Caco-2 (cell line): ENCODE measurements at regions not wholly inside any gene's neighbourhood (a gene's known extent, or its start where the extent isn't known, plus 50 kb on each side); places are given as distances from the start of the nearest gene placed in this dataset.

Source experiments
- BruUV-seq: library from RNA; stranded (reverse); fragments of 400-500 nt; replicated peaks from 2 replicates; lab custom pipeline; 2021; lab: Mats Ljungman, UMichigan
- CTCF ChIA-PET: fragments of 300-600 bp; sonication (Branson Sonifier 250); formaldehyde crosslinking; loops from one replicate; lab custom pipeline; 2022; ENCODE audit warnings: antibody characterized with exemption; lab: Charles Lee
- POLR2A ChIA-PET: fragments of 300-600 bp; sonication (Branson Sonifier 250); formaldehyde crosslinking; loops from one replicate; lab custom pipeline; 2022; ENCODE audit warnings: antibody characterized with exemption; lab: Charles Lee
- DNase-seq, 2 experiments: peaks; one replicate each; pipeline versions ENCODE4 v3.0.0 to v3.0.0-alpha.2; 2020 to 2022
- H3K27me3 ChIP-seq: replicated peaks from 2 replicates; pipeline ENCODE4 v1.6.0; 2011; ENCODE audit warnings: low read length; ENCODE audit not compliant: control insufficient read depth, insufficient read depth
- H3K36me3 ChIP-seq: 2 replicates; pipeline ENCODE4 v1.5.1; 2011; ENCODE audit warnings: low read length; ENCODE audit not compliant: control insufficient read depth, insufficient read depth
- H3K4me1 ChIP-seq: fragments of 250-450 bp; sonication (Bioruptor Pico); 2 replicates; pipeline ENCODE4 v1.5.1; 2020; ENCODE audit warnings: mild to moderate bottlenecking
- H3K4me3 ChIP-seq: 2 replicates; pipeline ENCODE4 v1.5.1; 2011; ENCODE audit warnings: low read depth, mild to moderate bottlenecking, control low read depth, low read length
- H3K9me3 ChIP-seq: fragments of 250-450 bp; sonication (Bioruptor Pico); 2 replicates; pipeline ENCODE4 v1.5.1; 2020; ENCODE audit warnings: mild to moderate bottlenecking, moderate library complexity
- H3K27ac Mint-ChIP-seq: one replicate; pipeline ENCODE4 v1.8.0; 2022; ENCODE audit warnings: mixed read lengths; ENCODE audit not compliant: unreplicated experiment
- H3K27me3 Mint-ChIP-seq: one replicate; pipeline ENCODE4 v1.8.0; 2022; ENCODE audit warnings: mixed read lengths; ENCODE audit not compliant: insufficient read depth, unreplicated experiment
- H3K36me3 Mint-ChIP-seq: one replicate; pipeline ENCODE4 v1.8.0; 2022; ENCODE audit warnings: mild to moderate bottlenecking, mixed read lengths; ENCODE audit not compliant: insufficient read depth, unreplicated experiment
- H3K4me1 Mint-ChIP-seq: one replicate; pipeline ENCODE4 v1.8.0; 2022; ENCODE audit warnings: low read depth, mixed read lengths; ENCODE audit not compliant: unreplicated experiment
- H3K4me3 Mint-ChIP-seq: one replicate; pipeline ENCODE4 v1.8.0; 2022; ENCODE audit warnings: mild to moderate bottlenecking, moderate library complexity, mixed read lengths; ENCODE audit not compliant: unreplicated experiment
- H3K9me3 Mint-ChIP-seq: one replicate; pipeline ENCODE4 v1.8.0; 2022; ENCODE audit warnings: mixed read lengths; ENCODE audit not compliant: unreplicated experiment
- intact Hi-C: fragments of 100-400 bp; cut with micrococcal nuclease; formaldehyde crosslinking; loops from one replicate; pipeline ENCODE4 v1.10.0; 2022; ENCODE audit not compliant: unreplicated experiment
- TF ChIP-seq, protein P1 (sequence below), 2 experiments: fragments of 200-600 bp in 1 of 2; IDR thresholded peaks; 1 replicate in 1 of 2; 2 replicates in 1 of 2; pipeline versions ENCODE4 v1.5.1 to v1.8.0; 2011 to 2022; ENCODE audit warnings: antibody characterized with exemption in 1 of 2, control low read depth in 1 of 2, inconsistent platforms in 1 of 2, low read depth in 1 of 2, low read length in 1 of 2, mild to moderate bottlenecking in 1 of 2, moderate library complexity in 1 of 2; ENCODE audit not compliant: insufficient read depth in 1 of 2, severe bottlenecking in 1 of 2, unreplicated experiment in 1 of 2

DNA sequence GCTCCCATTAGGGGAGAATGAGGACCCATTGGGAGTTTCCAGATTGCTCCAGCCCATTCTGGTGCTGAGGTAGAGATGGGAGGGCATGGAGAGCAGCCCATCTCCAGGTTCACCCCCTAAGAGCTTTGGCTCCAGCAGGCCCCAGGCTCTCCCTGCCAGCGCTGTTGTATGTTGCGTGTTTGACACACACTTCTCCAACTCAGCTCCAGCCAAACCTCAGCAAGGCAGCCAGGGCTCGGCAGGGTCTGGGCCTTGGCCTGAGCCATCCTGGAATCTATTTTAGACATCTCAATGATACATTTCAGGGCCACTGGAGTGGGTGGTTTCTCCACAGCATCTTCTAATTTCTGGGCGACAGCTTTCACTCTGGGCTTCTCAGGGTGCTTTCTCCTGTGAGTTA lies 117.0 kb downstream of the NAV1 start:
- Mint-ChIP-seq H3K27ac (no peak overlapping the region), H3K36me3 (no peaks in the 10 kb centered on the region), H3K4me1 (no peaks in the 10 kb centered on the region), H3K4me3 (no peak overlapping the region), H3K9me3 (no peaks in the 10 kb centered on the region), H3K27me3 (peaks cover 25% of the 10 kb centered on the region)
- Histone ChIP-seq H3K4me3 (no peak overlapping the region), H3K4me1 (no peaks in the 10 kb centered on the region), H3K27me3 (peaks cover 3% of the 10 kb centered on the region), H3K9me3 (no peaks in the 10 kb centered on the region), H3K36me3 (no peaks in the 10 kb centered on the region)
- DNase-seq: no peak
- ChIA-PET CTCF (interaction anchor here (0.6 kb wide), 2 partner anchors 53 to 484 kb away, joined by 3 read pairs; no protein-coding TSS in a partner anchor), POLR2A (no interaction called here)
- no TSS peak for BruUV-seq
- TF ChIP-seq, protein P1, sequence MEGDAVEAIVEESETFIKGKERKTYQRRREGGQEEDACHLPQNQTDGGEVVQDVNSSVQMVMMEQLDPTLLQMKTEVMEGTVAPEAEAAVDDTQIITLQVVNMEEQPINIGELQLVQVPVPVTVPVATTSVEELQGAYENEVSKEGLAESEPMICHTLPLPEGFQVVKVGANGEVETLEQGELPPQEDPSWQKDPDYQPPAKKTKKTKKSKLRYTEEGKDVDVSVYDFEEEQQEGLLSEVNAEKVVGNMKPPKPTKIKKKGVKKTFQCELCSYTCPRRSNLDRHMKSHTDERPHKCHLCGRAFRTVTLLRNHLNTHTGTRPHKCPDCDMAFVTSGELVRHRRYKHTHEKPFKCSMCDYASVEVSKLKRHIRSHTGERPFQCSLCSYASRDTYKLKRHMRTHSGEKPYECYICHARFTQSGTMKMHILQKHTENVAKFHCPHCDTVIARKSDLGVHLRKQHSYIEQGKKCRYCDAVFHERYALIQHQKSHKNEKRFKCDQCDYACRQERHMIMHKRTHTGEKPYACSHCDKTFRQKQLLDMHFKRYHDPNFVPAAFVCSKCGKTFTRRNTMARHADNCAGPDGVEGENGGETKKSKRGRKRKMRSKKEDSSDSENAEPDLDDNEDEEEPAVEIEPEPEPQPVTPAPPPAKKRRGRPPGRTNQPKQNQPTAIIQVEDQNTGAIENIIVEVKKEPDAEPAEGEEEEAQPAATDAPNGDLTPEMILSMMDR (IDR thresholded peaks at IDR 0.05; ENCODE audit: insufficient read depth in 1 of 2, low read depth in 1 of 2, low read length in 1 of 2, severe bottlenecking in 1 of 2, unreplicated experiment in 1 of 2): no peak
- intact Hi-C loops: no loop called here

DNA sequence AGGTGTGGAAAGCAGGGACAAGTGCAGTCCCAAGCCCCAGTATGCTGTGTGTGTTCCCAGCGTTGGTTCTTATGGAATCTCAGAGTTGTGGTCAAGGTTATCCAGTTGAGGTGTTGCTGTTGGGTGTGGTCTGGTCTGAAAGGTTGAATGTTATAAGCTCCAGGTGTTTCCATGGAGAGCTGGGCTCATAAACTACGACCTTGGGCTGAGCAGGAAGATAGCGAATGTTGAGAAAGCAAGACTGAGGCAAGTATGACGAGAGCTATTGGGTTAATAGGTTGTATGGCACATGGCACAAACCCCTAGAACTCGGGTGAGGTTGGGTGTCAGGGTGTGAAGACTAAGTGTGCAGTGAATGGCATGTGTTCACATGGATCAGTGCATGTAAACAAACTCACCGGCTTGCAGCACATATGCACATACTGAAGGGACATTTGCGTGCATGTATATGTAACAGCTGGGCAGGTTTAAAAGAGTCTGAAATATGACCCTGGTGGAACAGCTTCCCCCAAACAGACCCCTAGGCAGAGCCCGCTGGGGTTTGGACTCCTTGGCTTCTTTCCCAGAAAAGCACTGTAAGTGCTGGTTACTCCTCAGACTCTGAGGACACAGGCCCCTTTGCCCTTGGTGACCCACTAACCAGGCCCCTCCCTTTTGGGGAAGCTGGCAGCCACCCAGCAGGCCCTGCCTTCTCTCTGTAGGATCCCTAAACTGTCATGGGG lies 117.5 kb downstream of the NAV1 start:
- CTCF ChIA-PET: interaction anchor here (0.6 kb wide), 1 partner anchor 485 kb away, joined by 3 read pairs; no protein-coding TSS in a partner anchor
- Histone ChIP-seq H3K4me1 (no peaks in the 10 kb centered on the region), H3K27me3 (no peaks in the 10 kb centered on the region), H3K4me3 (no peak overlapping the region), H3K9me3 (no peaks in the 10 kb centered on the region), H3K36me3 (no peaks in the 10 kb centered on the region)
- intact Hi-C loops: no loop called here
- DNase-seq: no peak
- Mint-ChIP-seq H3K4me1 (no peaks in the 10 kb centered on the region), H3K27me3 (peaks cover 26% of the 10 kb centered on the region), H3K27ac (no peak overlapping the region), H3K9me3 (no peaks in the 10 kb centered on the region), H3K36me3 (no peaks in the 10 kb centered on the region), H3K4me3 (no peak overlapping the region)
- POLR2A ChIA-PET: no interaction called here
- TF ChIP-seq, protein P1 (IDR thresholded peaks at IDR 0.05; ENCODE audit: insufficient read depth in 1 of 2, low read depth in 1 of 2, low read length in 1 of 2, severe bottlenecking in 1 of 2, unreplicated experiment in 1 of 2): no peak
- BruUV-seq: no TSS peak

DNA sequence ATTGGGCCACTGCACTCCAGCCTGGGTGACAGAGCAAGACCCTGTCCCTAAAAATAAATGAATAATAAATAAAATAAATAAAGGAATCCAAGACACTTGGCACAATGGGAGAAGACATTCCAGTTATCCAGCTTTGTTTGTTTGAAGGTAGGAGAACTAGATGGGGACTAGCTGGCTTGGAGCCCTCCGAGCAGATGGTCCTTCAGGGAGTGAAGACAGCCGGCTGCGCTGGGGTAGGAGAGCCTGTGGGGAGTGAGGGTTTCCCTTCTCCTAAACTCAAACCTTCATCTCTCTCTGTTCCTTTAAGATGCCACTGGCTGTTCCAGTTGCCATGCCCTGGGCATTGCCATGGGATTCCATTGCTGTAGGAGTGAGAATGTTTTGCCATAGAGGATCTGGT lies 120.6 kb downstream of the NAV1 start:
- no peaks in the 10 kb centered on the region for H3K9me3 ChIP-seq
- H3K4me3 ChIP-seq: no peak overlapping the region
- intact Hi-C loops: no loop called here
- TF ChIP-seq, protein P1 (IDR thresholded peaks at IDR 0.05; ENCODE audit: insufficient read depth in 1 of 2, low read depth in 1 of 2, low read length in 1 of 2, severe bottlenecking in 1 of 2, unreplicated experiment in 1 of 2): no peak
- no peaks in the 10 kb centered on the region for H3K4me1 ChIP-seq
- Mint-ChIP-seq H3K27me3 (peaks cover 21% of the 10 kb centered on the region), H3K36me3 (no peaks in the 10 kb centered on the region), H3K27ac (no peak overlapping the region), H3K9me3 (no peaks in the 10 kb centered on the region), H3K4me3 (no peak overlapping the region), H3K4me1 (no peaks in the 10 kb centered on the region)
- no peaks in the 10 kb centered on the region for H3K36me3 ChIP-seq
- DNase-seq: no peak
- H3K27me3 ChIP-seq: no peaks in the 10 kb centered on the region
- ChIA-PET POLR2A (no interaction called here), CTCF (interaction anchor here (0.6 to 1.3 kb wide), 2 partner anchors 9 to 23 kb away, joined by 3 to 4 read pairs; no protein-coding TSS in a partner anchor)
- BruUV-seq: no TSS peak
